ENCODE measurements at regions not wholly inside any gene's neighbourhood (a gene's known extent, or its start where the extent isn't known, plus 50 kb on each side); places are given as distances from the start of the nearest gene placed in this dataset.

DNA sequence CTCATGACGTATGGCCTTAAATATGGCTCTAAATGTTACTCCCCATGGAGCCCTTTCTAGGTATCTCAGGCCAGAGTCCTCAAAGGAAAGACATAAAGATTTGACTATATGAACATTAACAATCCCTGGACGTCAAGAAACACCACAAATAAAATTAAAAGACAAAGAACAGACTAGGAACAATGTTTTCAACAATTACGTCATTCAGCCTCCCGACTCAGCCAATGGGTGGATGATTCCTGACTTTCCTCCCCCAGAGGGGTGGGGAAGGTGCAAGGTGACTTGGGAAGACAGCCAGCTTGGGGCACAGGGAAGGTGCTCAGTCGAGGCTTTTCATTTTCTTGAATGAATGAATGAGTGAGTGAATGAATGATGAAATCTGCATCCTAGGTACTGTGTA, 157.4 kb downstream of the TFAP2C start:
- TF ChIP-seq, protein P1, sequence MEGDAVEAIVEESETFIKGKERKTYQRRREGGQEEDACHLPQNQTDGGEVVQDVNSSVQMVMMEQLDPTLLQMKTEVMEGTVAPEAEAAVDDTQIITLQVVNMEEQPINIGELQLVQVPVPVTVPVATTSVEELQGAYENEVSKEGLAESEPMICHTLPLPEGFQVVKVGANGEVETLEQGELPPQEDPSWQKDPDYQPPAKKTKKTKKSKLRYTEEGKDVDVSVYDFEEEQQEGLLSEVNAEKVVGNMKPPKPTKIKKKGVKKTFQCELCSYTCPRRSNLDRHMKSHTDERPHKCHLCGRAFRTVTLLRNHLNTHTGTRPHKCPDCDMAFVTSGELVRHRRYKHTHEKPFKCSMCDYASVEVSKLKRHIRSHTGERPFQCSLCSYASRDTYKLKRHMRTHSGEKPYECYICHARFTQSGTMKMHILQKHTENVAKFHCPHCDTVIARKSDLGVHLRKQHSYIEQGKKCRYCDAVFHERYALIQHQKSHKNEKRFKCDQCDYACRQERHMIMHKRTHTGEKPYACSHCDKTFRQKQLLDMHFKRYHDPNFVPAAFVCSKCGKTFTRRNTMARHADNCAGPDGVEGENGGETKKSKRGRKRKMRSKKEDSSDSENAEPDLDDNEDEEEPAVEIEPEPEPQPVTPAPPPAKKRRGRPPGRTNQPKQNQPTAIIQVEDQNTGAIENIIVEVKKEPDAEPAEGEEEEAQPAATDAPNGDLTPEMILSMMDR (IDR thresholded peaks at IDR 0.05), result no peak
- TF ChIP-seq POLR2A (IDR thresholded peaks at IDR 0.05), result no peak

Data from right lobe of liver (tissue), 4 donors.